MM.1S (cell line): ENCODE measurements at regions not wholly inside any gene's neighbourhood (a gene's known extent, or its start where the extent isn't known, plus 50 kb on each side); places are given as distances from the start of the nearest gene placed in this dataset.

ENCODE experiments used
- DNase-seq: peaks from one replicate; pipeline ENCODE4 v3.0.0-alpha.2; 2015
- H2AFZ ChIP-seq: fragments of 300-600 bp; sonication (generic); 2 replicates; pipeline ENCODE4 v1.6.0; 2016; ENCODE audit warnings: antibody characterized with exemption, low read length
- H3F3A ChIP-seq: fragments of 300-600 bp; sonication (generic); 2 replicates; pipeline ENCODE4 v1.6.1; 2016; ENCODE audit warnings: mild to moderate bottlenecking, antibody characterized with exemption, low read length, moderate library complexity, mixed read lengths; ENCODE audit not compliant: insufficient read depth
- H3K27ac ChIP-seq: fragments of 300-600 bp; sonication (generic); 2 replicates; pipeline ENCODE4 v1.5.1; 2016; ENCODE audit warnings: mild to moderate bottlenecking, low read length
- H3K27me3 ChIP-seq: fragments of 300-600 bp; sonication (generic); replicated peaks from 2 replicates; pipeline ENCODE4 v1.6.0; 2016; ENCODE audit warnings: low read length; ENCODE audit not compliant: insufficient read depth
- H3K36me3 ChIP-seq: fragments of 300-600 bp; sonication (generic); replicated peaks from 2 replicates; pipeline ENCODE4 v1.6.1; 2016; ENCODE audit warnings: mild to moderate bottlenecking, low read length, mixed read lengths; ENCODE audit not compliant: insufficient read depth
- H3K4me1 ChIP-seq: fragments of 300-600 bp; sonication (generic); 2 replicates; pipeline ENCODE4 v1.6.1; 2016; ENCODE audit warnings: low read length, mixed read lengths
- H3K4me2 ChIP-seq: fragments of 300-600 bp; sonication (generic); 2 replicates; pipeline ENCODE4 v1.6.0; 2016; ENCODE audit warnings: low read depth, low read length
- H3K4me3 ChIP-seq: fragments of 300-600 bp; sonication (generic); 2 replicates; pipeline ENCODE4 v1.5.1; 2016; ENCODE audit warnings: low read length, mixed read lengths
- H3K79me2 ChIP-seq: fragments of 300-600 bp; sonication (generic); 2 replicates; pipeline ENCODE4 v1.6.1; 2016; ENCODE audit warnings: mixed run types, low read length, mixed read lengths
- H3K9ac ChIP-seq: fragments of 300-600 bp; sonication (generic); 2 replicates; pipeline ENCODE4 v1.6.1; 2016; ENCODE audit warnings: low read length, mixed read lengths
- H3K9me2 ChIP-seq: fragments of 300-600 bp; sonication (generic); replicated peaks from 2 replicates; pipeline ENCODE4 v1.6.1; 2016; ENCODE audit warnings: mild to moderate bottlenecking, low read length, mixed read lengths; ENCODE audit not compliant: insufficient read depth
- H3K9me3 ChIP-seq: fragments of 300-600 bp; sonication (generic); replicated peaks from 2 replicates; pipeline ENCODE4 v1.6.1; 2016; ENCODE audit warnings: mild to moderate bottlenecking, low read length, mixed read lengths; ENCODE audit not compliant: insufficient read depth
- H4K20me1 ChIP-seq: fragments of 300-600 bp; sonication (generic); 2 replicates; pipeline ENCODE4 v1.6.1; 2016; ENCODE audit warnings: mild to moderate bottlenecking, low read length, moderate library complexity, mixed read lengths; ENCODE audit not compliant: insufficient read depth
- EZH2 ChIP-seq: fragments of 300-600 bp; sonication (generic); optimal IDR thresholded peaks from 2 replicates; pipeline ENCODE3; 2017; ENCODE audit warnings: low read depth, mild to moderate bottlenecking, antibody characterized with exemption, low read length, mixed read lengths
- EZH2phosphoT487 ChIP-seq: fragments of 300-600 bp; sonication (generic); IDR thresholded peaks from 2 replicates; pipeline ENCODE4 v1.6.1; 2018; ENCODE audit warnings: antibody characterized with exemption, low read length
- TF ChIP-seq, protein P1 (sequence below): fragments of 300-600 bp; sonication (generic); IDR thresholded peaks from 2 replicates; pipeline ENCODE4 v1.5.1; 2016; ENCODE audit warnings: antibody characterized with exemption, low read length, mixed read lengths

DNA sequence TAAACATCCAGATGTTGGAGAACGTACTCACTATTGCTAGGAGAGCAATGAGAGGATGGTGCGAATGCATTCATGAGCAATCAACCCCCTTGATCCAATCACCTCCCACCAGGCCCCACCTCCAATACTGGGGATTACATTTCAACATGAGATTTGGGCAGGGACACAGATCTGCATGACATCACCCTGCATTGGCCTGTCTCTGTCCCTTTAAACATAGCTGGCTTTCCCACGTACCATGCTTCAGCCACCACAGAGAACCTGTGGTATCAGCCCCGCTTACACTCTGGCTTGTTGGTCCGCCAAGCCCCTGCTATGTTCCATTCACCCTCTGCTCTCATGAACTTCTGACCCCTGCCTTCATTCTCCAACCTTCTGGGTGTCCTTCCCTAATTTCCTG, 157.5 kb upstream of the E2F8 start:
- no peaks in the 10 kb centered on the region for H4K20me1 ChIP-seq
- peaks cover 59% of the 10 kb centered on the region for H3K79me2 ChIP-seq
- no peak overlapping the region for H3K27ac ChIP-seq
- H3K27me3 ChIP-seq = no peaks in the 10 kb centered on the region
- no peaks in the 10 kb centered on the region for H3K9me2 ChIP-seq
- no peak overlapping the region for H3K4me3 ChIP-seq
- H3K9me3 ChIP-seq = no peaks in the 10 kb centered on the region
- no peak overlapping the region for H2AFZ ChIP-seq
- H3K4me2 ChIP-seq = no peak overlapping the region
- H3F3A ChIP-seq = no peaks in the 10 kb centered on the region
- H3K9ac ChIP-seq = no peak overlapping the region
- no peaks in the 10 kb centered on the region; the same call in 1 of the 2 replicates for H3K4me1 ChIP-seq
- DNase-seq = no peak
- H3K36me3 ChIP-seq = no peaks in the 10 kb centered on the region
- no peak for TF ChIP-seq EZH2phosphoT487

DNA sequence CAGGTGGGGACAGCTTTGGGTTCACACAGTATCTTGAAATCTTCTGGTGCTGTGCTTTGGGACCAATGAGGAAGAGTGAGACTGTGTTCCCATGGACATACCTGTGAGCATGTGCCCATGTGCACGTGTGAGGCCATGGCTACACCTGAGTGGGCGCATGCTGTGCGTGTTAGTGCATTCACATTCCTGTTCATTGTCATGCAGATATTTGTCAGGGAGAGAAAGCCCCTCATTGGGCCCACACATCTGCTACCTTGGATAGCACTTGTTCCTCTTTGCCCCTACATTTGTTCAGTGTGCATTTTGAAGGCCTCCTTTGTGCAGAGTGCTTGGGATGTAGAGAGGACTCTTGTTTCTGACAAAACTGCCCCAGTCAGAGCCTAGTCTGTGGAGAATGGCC, 154.3 kb upstream of the E2F8 start:
- Histone ChIP-seq H3K27me3 (no peaks in the 10 kb centered on the region), H3K36me3 (no peaks in the 10 kb centered on the region), H3F3A (no peaks in the 10 kb centered on the region), H4K20me1 (no peaks in the 10 kb centered on the region), H3K9me3 (no peaks in the 10 kb centered on the region), H3K4me2 (no peak overlapping the region), H3K4me1 (no peaks in the 10 kb centered on the region; the same call in 1 of the 2 replicates), H3K9me2 (no peaks in the 10 kb centered on the region), H3K27ac (no peak overlapping the region), H3K9ac (no peak overlapping the region), H2AFZ (no peak overlapping the region), H3K79me2 (peaks cover 66% of the 10 kb centered on the region), H3K4me3 (no peak overlapping the region)
- DNase-seq = no peak
- TF ChIP-seq EZH2phosphoT487 = no peak
- TF ChIP-seq, protein P1, sequence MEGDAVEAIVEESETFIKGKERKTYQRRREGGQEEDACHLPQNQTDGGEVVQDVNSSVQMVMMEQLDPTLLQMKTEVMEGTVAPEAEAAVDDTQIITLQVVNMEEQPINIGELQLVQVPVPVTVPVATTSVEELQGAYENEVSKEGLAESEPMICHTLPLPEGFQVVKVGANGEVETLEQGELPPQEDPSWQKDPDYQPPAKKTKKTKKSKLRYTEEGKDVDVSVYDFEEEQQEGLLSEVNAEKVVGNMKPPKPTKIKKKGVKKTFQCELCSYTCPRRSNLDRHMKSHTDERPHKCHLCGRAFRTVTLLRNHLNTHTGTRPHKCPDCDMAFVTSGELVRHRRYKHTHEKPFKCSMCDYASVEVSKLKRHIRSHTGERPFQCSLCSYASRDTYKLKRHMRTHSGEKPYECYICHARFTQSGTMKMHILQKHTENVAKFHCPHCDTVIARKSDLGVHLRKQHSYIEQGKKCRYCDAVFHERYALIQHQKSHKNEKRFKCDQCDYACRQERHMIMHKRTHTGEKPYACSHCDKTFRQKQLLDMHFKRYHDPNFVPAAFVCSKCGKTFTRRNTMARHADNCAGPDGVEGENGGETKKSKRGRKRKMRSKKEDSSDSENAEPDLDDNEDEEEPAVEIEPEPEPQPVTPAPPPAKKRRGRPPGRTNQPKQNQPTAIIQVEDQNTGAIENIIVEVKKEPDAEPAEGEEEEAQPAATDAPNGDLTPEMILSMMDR = no peak
- no peak for TF ChIP-seq EZH2

DNA sequence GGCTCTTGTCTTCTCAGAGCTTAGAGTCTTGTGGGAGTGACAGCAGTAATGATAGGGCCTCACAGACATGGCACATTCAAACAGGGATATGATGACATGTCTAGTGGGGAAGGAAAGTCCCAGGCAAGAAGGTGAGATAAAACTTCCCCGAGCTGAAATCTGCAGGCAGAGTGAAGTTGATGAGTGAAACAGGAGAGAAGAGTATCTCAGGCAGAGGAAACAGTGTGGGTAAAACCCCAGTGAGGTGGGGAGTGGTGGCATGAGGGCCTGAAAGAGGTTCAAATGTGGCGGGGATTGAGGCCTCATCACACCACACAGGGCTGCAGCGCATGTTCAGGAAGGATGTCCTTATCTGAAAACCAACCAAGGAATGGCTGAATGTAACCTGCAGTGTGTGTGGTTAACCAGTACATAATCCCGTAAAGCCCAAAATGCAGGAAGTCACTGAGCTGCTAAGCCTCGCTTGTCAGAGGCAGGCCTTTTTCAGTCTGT, 153.8 kb upstream of the E2F8 start:
- H3F3A ChIP-seq = no peaks in the 10 kb centered on the region
- no peaks in the 10 kb centered on the region for H4K20me1 ChIP-seq
- H3K9me3 ChIP-seq = no peaks in the 10 kb centered on the region
- no peaks in the 10 kb centered on the region; the same call in 1 of the 2 replicates for H3K4me1 ChIP-seq
- no peak overlapping the region for H3K27ac ChIP-seq
- H3K36me3 ChIP-seq = no peaks in the 10 kb centered on the region
- H3K79me2 ChIP-seq = peaks cover 61% of the 10 kb centered on the region
- no peak overlapping the region for H3K4me2 ChIP-seq
- H3K9me2 ChIP-seq = no peaks in the 10 kb centered on the region
- H2AFZ ChIP-seq = no peak overlapping the region
- H3K9ac ChIP-seq = no peak overlapping the region
- TF ChIP-seq EZH2 = no peak
- TF ChIP-seq, protein P1 = no peak
- no peak for TF ChIP-seq EZH2phosphoT487
- H3K4me3 ChIP-seq = no peak overlapping the region
- DNase-seq = no peak
- no peaks in the 10 kb centered on the region for H3K27me3 ChIP-seq

DNA sequence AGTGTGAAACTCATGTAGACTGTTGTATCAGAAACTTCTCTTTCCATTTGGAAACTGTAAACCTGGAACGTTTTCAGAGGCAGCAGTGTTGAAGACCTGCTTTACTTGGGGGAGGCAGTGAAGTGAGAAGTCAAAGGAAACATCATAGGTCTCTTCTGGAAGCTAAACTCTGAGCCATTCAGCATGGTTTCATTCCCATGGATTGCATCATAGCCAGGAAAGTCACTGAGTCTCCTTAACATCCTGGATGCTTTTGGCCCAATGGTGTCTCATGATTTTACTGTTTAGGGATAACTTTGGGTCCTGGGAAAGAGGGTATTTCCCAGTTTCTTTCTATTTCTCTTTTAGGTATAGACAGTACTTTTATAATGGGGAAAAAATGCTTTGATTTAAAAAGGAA, 153.2 kb upstream of the E2F8 start:
- Histone ChIP-seq H3K27ac (no peak overlapping the region), H3F3A (no peaks in the 10 kb centered on the region), H3K4me1 (no peaks in the 10 kb centered on the region; the same call in 1 of the 2 replicates), H3K9ac (no peak overlapping the region), H2AFZ (no peak overlapping the region), H3K36me3 (no peaks in the 10 kb centered on the region), H3K9me3 (no peaks in the 10 kb centered on the region), H4K20me1 (no peaks in the 10 kb centered on the region), H3K9me2 (no peaks in the 10 kb centered on the region), H3K79me2 (peaks cover 60% of the 10 kb centered on the region), H3K27me3 (no peaks in the 10 kb centered on the region), H3K4me2 (no peak overlapping the region), H3K4me3 (no peak overlapping the region)
- no peak for DNase-seq
- TF ChIP-seq, protein P1 = no peak
- no peak for TF ChIP-seq EZH2phosphoT487
- no peak for TF ChIP-seq EZH2
